Neural cell (in vitro differentiated cells): ENCODE measurements at regions not wholly inside any gene's neighbourhood (a gene's known extent, or its start where the extent isn't known, plus 50 kb on each side); places are given as distances from the start of the nearest gene placed in this dataset.

Experiments
- CTCF ChIP-seq: fragments of 450-650 bp; IDR thresholded peaks from 2 replicates; pipeline ENCODE4 v1.5.1; 2014; ENCODE audit warnings: antibody characterized with exemption, mild to moderate bottlenecking, moderate library complexity; ENCODE audit not compliant: poor library complexity, severe bottlenecking
- EP300 ChIP-seq: fragments of 450-650 bp; conservative IDR thresholded peaks from 2 replicates; pipeline ENCODE4 v1.6.1; 2014; ENCODE audit warnings: antibody characterized with exemption, mild to moderate bottlenecking, moderate library complexity; ENCODE audit not compliant: poor library complexity, severe bottlenecking
- EZH2 ChIP-seq: fragments of 200-600, 300-800 bp; shearing (Covaris generic), sonication (generic); IDR thresholded peaks from 2 replicates; pipeline ENCODE4 v1.6.1; 2014; ENCODE audit warnings: antibody characterized with exemption, low read length, borderline replicate concordance, mild to moderate bottlenecking; ENCODE audit not compliant: insufficient read depth, poor library complexity, severe bottlenecking
- POLR2AphosphoS5 ChIP-seq: IDR thresholded peaks from 2 replicates; pipeline ENCODE4 v1.6.1; 2012
- RAD21 ChIP-seq: fragments of 450-650 bp; conservative IDR thresholded peaks from 2 replicates; pipeline ENCODE4 v1.6.1; 2014; ENCODE audit warnings: antibody characterized with exemption, mild to moderate bottlenecking, moderate library complexity
- REST ChIP-seq: IDR thresholded peaks from 2 replicates; pipeline ENCODE4 v1.6.1; 2012; ENCODE audit warnings: borderline replicate concordance
- SMC3 ChIP-seq: fragments of 450-650 bp; conservative IDR thresholded peaks from 2 replicates; pipeline ENCODE4 v1.6.1; 2014; ENCODE audit warnings: antibody characterized with exemption, mild to moderate bottlenecking, moderate library complexity; ENCODE audit not compliant: poor library complexity
- TAF1 ChIP-seq: IDR thresholded peaks from 2 replicates; pipeline ENCODE4 v1.6.1; 2012; ENCODE audit warnings: low read depth

- TF ChIP-seq CTCF (no peak), EZH2 (no peak), TAF1 (no peak), EP300 (no peak), POLR2AphosphoS5 (no peak), REST (no peak), SMC3 (no peak), RAD21 (no peak)
Observed at GRCh38 chr3:18790384-18790783, 357.9 kb upstream of the KCNH8 start.
